Epithelial cell of esophagus (primary cell): ENCODE measurements at regions not wholly inside any gene's neighbourhood (a gene's known extent, or its start where the extent isn't known, plus 50 kb on each side); places are given as distances from the start of the nearest gene placed in this dataset.

ENCODE experiments used
- DNase-seq: peaks from one replicate; pipeline ENCODE4 v3.0.0; 2010; ENCODE audit warnings: low read depth
- H3K4me3 ChIP-seq: 2 replicates; pipeline ENCODE4 v1.5.1; 2011; ENCODE audit warnings: mild to moderate bottlenecking, low read length, control low read depth
- CTCF ChIP-seq: IDR thresholded peaks from 2 replicates; pipeline ENCODE4 v1.5.1; 2011; ENCODE audit warnings: low read depth, mild to moderate bottlenecking, low read length, control low read depth, inconsistent platforms; ENCODE audit not compliant: insufficient read depth; ENCODE audit errors: missing control alignments

- no peak for TF ChIP-seq CTCF
- no peak for DNase-seq
- H3K4me3 ChIP-seq: no peak overlapping the region
Observed at GRCh38 chr14:71296184-71296583, 388.9 kb downstream of the PCNX1 start.

- no peak for DNase-seq
- H3K4me3 ChIP-seq: no peak overlapping the region
- TF ChIP-seq CTCF: no peak
Observed at GRCh38 chr14:71300566-71301330, 393.5 kb downstream of the PCNX1 start.

GRCh38 chr14:71301611-71302010 is 394.4 kb downstream of the PCNX1 start:
- no peak overlapping the region for H3K4me3 ChIP-seq
- no peak for DNase-seq
- no peak for TF ChIP-seq CTCF

- H3K4me3 ChIP-seq: no peak overlapping the region
- no peak for TF ChIP-seq CTCF
- no peak for DNase-seq
Observed at GRCh38 chr14:71304690-71305089, 397.4 kb downstream of the PCNX1 start.

- no peak for DNase-seq
- H3K4me3 ChIP-seq: no peak overlapping the region
- no peak for TF ChIP-seq CTCF
Observed at GRCh38 chr14:71308671-71309070, 401.4 kb downstream of the PCNX1 start.

- no peak for TF ChIP-seq CTCF
- DNase-seq: peak; percentile 10
- H3K4me3 ChIP-seq: no peak overlapping the region
Observed at GRCh38 chr14:71309756-71310155, 402.5 kb downstream of the PCNX1 start.

- no peak overlapping the region for H3K4me3 ChIP-seq
- TF ChIP-seq CTCF: no peak
- no peak for DNase-seq
Observed at GRCh38 chr14:71311061-71311460, 403.8 kb downstream of the PCNX1 start.
